Stimulated activated CD4-positive, alpha-beta T cell treated with anti-CD3 and anti-CD28 coated beads, TNF-alpha, amount 100 ng/mL, for 24 hours (primary cell): ENCODE measurements at regions not wholly inside any gene's neighbourhood (a gene's known extent, or its start where the extent isn't known, plus 50 kb on each side); places are given as distances from the start of the nearest gene placed in this dataset.

Experiments
- DNase-seq, 3 experiments: peaks; one replicate each; pipeline ENCODE4 v3.0.0-alpha.2; 2020; ENCODE audit warnings: low read depth in 3 of 3

DNA sequence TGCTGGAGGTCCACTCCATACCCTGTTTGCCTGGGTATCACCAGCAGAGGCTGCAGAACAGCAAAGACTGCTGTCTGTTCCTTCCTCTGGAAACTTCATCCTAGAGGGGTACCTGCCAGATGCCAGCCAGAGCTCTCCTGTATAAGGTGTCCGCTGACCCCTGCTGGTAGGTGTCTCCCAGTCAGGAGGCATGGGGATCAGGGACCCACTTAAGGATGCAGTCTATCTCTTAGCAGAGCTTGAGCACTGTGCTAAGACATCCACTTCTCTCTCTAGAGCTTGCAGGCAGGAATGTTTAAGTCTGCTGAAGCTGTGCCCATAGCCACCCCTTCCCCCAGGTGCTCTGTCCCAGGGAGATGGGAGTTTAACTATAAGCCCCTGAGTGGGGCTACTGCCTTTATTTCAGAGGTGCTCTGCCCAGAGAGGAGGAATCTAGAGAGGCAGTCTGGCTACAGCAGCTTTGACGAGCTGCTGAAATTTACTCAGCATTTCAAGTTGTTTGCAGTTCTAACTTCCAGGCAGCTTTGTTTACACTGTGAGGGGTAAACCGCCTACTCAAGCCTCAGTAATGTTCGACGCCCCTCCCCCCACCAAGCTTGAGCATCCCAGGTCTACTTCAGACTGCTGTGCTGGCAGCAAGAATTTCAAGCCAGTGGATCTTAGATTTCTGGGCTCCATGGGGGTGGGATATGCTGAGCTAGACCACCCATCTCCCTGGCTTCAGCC lies 74.5 kb upstream of the GORAB start:
- peak in 1 of 3 experiments; percentile 12 for DNase-seq

- DNase-seq, result no peak
Measured at GRCh38 chr1:170460001-170460400, 72.0 kb upstream of the GORAB start.

DNA sequence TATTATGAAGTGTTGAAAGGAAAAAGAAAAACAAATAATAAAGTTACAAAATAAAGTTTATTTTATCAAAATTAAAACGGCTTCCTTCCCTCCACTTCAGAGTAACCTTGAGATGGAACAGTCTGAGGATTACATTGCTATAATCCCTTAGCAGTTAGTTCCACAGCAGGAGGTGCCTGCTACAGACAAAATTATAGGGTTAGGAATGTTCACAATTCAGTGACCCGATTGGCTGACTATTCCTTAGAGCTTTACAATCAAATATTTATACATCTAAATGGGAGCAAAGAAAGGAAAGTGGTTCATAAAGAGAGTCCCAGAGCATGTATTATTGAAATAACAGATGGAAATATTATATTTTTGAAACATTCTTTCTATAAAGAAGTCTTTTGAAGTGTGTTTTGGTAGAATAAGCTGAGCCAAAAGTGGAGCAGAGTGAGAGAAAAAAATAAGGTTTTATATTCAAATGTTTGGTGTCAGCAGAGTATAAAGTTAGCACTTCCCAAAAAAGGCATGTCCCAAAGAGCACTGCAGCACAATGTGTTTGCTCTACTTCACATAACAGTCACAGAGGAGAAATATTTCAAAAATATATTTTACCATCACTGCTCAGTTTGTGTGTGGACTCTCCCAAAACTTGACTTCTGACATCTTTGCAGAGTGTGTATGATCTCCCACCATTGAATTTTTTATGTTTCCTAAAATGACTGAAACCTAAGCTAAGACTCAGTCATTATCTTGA lies 71.4 kb upstream of the GORAB start:
- DNase-seq, result no peak

DNA sequence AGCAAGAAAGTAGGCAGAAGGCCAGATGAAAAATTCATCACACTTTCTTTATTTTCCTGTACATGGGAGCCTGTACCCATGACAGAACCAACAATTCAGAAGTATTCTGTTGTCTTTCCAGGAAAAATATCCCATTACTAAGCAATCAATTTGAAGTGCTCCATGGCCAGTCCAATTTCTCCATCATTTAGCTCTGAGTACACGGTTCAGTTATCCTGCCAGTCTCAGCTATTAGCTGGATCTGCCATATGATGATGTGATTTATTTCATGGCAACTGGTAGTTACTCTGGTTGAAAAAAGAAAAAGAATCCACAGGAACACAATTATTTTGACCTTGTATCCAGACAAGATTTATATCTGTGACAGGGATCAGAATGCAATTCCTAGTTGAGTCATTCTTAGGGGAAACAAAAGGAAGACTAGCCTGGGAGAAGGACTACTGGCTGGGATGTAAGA lies 70.6 kb upstream of the GORAB start:
- DNase-seq, result no peak

DNA sequence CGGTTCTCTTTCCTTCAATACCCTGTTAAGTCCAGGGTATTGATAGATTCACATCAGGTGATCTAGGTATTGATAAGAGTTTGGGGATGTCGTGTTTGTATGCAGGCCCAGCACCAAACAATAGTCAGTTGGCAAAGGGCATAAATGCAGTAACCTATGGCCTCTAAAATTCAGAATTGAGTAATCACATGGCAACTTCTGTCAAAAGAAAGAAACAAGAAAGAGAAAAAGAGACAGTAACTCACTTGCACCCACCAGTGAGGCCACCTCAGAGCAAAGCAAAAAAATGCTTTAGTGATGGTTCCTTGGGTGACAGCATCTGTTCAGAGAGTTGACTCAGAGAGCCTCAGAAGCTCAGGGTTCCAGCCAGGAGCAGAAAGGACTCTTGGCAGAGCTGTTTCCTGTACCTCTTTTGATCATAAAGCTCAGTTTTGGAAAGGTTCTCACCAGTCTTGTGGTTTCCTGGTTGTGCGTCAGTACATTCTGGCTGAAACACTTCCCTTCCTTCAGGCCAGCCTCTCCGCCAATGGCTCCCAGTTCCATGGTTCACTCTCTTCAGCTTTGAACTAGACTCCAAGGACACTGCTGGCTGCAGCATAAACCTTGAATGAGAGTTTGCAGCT lies 70.1 kb upstream of the GORAB start:
- DNase-seq, result no peak

- DNase-seq, result no peak
Measured at GRCh38 chr1:170470121-170470520, 61.8 kb upstream of the GORAB start.

DNA sequence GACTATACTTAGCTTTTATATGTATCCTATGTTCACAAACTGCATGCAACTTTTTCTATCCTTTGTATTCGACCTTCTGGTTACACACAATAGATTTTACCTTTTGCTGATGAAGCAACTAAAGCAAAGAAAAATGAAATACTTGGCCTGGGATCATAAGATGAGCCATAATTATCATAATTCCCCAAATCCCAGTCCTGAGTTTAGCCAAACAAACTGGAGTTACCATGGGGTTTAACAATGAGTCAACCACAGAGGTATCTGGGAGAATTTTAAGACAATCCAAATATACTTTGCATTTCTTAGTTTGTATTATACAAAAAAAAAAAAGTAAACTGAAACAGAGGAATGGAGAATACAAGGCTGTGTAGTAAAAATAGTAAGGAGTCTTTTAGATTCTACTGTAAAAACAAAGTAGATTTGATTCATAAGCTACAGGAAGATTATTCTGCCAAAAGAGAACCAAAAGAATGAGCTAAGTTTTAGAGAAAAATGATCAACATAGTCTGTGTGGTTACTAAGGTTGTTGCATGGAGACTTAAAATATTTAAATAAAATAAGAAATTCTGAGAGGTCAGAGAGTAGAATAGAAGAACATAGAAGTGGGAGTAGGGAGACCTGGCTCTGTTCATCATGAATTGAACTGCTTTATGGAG lies 60.4 kb upstream of the GORAB start:
- DNase-seq, result no peak

- no peak for DNase-seq
Measured at GRCh38 chr1:170481000-170481399, 51.0 kb upstream of the GORAB start.
